ENCODE measurements at regions not wholly inside any gene's neighbourhood (a gene's known extent, or its start where the extent isn't known, plus 50 kb on each side); places are given as distances from the start of the nearest gene placed in this dataset.

DNA sequence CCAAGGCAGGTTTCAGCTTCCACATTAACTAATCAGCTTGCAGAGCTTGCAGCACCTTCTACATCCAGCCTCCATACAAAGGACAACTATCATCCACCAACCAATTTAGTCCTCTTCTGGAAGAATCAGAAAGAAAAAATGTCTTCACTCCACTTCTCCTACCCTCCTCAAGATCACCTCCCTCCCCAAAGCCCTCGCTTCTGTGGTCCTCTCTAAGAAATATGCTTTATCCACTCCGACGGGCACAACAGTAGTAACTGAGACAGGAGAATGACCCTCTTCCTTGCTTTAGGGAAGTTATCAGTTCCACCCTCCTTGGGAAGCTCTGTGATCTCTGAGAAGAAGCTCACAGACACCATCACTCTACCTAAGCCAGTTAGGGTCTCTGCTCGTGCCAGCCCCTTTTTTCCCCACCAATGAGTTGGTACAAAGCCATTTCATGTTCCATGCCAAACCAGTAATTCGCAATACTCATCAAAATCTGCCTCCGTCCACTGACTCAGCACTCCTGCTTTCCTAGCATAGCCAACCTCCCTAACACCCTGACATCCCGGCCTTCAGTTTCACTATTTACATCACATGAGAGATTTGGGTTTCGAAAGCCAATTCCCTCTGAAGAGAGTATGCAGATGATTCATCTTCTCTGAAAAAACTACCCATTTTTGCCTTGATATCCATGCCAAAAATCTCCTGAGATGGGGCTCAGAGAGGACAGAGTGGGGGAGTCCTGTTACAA is 114.1 kb upstream of the PKDCC start:
- WGBS: 74% methylated on average over 8 of the region's 8 CpGs
- no peaks in the 10 kb centered on the region for H3K27me3 ChIP-seq (ENCODE audit: control insufficient read depth in 4 of 4, insufficient read depth in 4 of 4, low read length in 3 of 4)
- H3K4me3 ChIP-seq (ENCODE audit: low read depth in 1 of 3, low read length in 3 of 3): no peak overlapping the region
- H3K27ac ChIP-seq (ENCODE audit: low read depth in 1 of 2, low read length in 2 of 2): peak overlapping the region; percentile 11 to 45
- DNase-seq (ENCODE audit: low spot score): no peak
- no peaks in the 10 kb centered on the region for H3K4me1 ChIP-seq (ENCODE audit: control insufficient read depth in 4 of 4, insufficient read depth in 4 of 4, low read length in 3 of 4)
- H3K9me3 ChIP-seq (ENCODE audit: control insufficient read depth in 4 of 4, low read length in 3 of 4): no peaks in the 10 kb centered on the region
- TF ChIP-seq FOXA2 (IDR thresholded peaks at IDR 0.05) (no peak), FOXA1 (IDR thresholded peaks at IDR 0.05) (no peak), NR2F2 (IDR thresholded peaks at IDR 0.05) (no peak), JUND (IDR thresholded peaks at IDR 0.05) (no peak), EGR1 (IDR thresholded peaks at IDR 0.05; ENCODE audit: low read depth in 2 of 2) (no peak), RXRA (IDR thresholded peaks at IDR 0.05) (no peak), RAD21 (IDR thresholded peaks at IDR 0.05) (no peak), HNF4G (IDR thresholded peaks at IDR 0.05) (no peak), YY1 (IDR thresholded peaks at IDR 0.05) (no peak), HNF4A (conservative IDR thresholded peaks at IDR 0.05) (no peak), TAF1 (conservative IDR thresholded peaks at IDR 0.05) (no peak)
- TF ChIP-seq, protein P1, sequence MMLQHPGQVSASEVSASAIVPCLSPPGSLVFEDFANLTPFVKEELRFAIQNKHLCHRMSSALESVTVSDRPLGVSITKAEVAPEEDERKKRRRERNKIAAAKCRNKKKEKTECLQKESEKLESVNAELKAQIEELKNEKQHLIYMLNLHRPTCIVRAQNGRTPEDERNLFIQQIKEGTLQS (IDR thresholded peaks at IDR 0.05): no peak
- TF ChIP-seq, protein P2, sequence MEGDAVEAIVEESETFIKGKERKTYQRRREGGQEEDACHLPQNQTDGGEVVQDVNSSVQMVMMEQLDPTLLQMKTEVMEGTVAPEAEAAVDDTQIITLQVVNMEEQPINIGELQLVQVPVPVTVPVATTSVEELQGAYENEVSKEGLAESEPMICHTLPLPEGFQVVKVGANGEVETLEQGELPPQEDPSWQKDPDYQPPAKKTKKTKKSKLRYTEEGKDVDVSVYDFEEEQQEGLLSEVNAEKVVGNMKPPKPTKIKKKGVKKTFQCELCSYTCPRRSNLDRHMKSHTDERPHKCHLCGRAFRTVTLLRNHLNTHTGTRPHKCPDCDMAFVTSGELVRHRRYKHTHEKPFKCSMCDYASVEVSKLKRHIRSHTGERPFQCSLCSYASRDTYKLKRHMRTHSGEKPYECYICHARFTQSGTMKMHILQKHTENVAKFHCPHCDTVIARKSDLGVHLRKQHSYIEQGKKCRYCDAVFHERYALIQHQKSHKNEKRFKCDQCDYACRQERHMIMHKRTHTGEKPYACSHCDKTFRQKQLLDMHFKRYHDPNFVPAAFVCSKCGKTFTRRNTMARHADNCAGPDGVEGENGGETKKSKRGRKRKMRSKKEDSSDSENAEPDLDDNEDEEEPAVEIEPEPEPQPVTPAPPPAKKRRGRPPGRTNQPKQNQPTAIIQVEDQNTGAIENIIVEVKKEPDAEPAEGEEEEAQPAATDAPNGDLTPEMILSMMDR (IDR thresholded peaks at IDR 0.05; ENCODE audit: low read depth, low read length, missing input control): no peak
- TF ChIP-seq, protein P3, sequence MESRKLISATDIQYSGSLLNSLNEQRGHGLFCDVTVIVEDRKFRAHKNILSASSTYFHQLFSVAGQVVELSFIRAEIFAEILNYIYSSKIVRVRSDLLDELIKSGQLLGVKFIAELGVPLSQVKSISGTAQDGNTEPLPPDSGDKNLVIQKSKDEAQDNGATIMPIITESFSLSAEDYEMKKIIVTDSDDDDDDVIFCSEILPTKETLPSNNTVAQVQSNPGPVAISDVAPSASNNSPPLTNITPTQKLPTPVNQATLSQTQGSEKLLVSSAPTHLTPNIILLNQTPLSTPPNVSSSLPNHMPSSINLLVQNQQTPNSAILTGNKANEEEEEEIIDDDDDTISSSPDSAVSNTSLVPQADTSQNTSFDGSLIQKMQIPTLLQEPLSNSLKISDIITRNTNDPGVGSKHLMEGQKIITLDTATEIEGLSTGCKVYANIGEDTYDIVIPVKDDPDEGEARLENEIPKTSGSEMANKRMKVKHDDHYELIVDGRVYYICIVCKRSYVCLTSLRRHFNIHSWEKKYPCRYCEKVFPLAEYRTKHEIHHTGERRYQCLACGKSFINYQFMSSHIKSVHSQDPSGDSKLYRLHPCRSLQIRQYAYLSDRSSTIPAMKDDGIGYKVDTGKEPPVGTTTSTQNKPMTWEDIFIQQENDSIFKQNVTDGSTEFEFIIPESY (IDR thresholded peaks at IDR 0.05): no peak
- TF ChIP-seq, protein P4, sequence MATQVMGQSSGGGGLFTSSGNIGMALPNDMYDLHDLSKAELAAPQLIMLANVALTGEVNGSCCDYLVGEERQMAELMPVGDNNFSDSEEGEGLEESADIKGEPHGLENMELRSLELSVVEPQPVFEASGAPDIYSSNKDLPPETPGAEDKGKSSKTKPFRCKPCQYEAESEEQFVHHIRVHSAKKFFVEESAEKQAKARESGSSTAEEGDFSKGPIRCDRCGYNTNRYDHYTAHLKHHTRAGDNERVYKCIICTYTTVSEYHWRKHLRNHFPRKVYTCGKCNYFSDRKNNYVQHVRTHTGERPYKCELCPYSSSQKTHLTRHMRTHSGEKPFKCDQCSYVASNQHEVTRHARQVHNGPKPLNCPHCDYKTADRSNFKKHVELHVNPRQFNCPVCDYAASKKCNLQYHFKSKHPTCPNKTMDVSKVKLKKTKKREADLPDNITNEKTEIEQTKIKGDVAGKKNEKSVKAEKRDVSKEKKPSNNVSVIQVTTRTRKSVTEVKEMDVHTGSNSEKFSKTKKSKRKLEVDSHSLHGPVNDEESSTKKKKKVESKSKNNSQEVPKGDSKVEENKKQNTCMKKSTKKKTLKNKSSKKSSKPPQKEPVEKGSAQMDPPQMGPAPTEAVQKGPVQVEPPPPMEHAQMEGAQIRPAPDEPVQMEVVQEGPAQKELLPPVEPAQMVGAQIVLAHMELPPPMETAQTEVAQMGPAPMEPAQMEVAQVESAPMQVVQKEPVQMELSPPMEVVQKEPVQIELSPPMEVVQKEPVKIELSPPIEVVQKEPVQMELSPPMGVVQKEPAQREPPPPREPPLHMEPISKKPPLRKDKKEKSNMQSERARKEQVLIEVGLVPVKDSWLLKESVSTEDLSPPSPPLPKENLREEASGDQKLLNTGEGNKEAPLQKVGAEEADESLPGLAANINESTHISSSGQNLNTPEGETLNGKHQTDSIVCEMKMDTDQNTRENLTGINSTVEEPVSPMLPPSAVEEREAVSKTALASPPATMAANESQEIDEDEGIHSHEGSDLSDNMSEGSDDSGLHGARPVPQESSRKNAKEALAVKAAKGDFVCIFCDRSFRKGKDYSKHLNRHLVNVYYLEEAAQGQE (IDR thresholded peaks at IDR 0.05): no peak
- H3K36me3 ChIP-seq (ENCODE audit: control insufficient read depth in 4 of 4, insufficient read depth in 3 of 4, low read depth in 1 of 4, low read length in 3 of 4): no peaks in the 10 kb centered on the region
- H3K9ac ChIP-seq (ENCODE audit: low read depth in 1 of 2, low read length in 2 of 2): no peak overlapping the region
